ENCODE measurements at regions not wholly inside any gene's neighbourhood (a gene's known extent, or its start where the extent isn't known, plus 50 kb on each side); places are given as distances from the start of the nearest gene placed in this dataset.

GRCh38 chrX:31007321-31007720 lies 64.5 kb downstream of the FTHL17 start:
- TF ChIP-seq CTCF (conservative IDR thresholded peaks at IDR 0.05), result no peak
- TF ChIP-seq ZFX (IDR thresholded peaks at IDR 0.05), result no peak
